GM21619 (cell line): ENCODE measurements at regions not wholly inside any gene's neighbourhood (a gene's known extent, or its start where the extent isn't known, plus 50 kb on each side); places are given as distances from the start of the nearest gene placed in this dataset.

Source experiments
- ATAC-seq: cut with Tn5 transposase; IDR thresholded peaks from one replicate; pipeline ENCODE4 v1.9.1; 2021; ENCODE audit not compliant: unreplicated experiment

GRCh38 chr3:104646196-104646595 is 720.5 kb upstream of the ALCAM start:
- no peak for ATAC-seq

DNA sequence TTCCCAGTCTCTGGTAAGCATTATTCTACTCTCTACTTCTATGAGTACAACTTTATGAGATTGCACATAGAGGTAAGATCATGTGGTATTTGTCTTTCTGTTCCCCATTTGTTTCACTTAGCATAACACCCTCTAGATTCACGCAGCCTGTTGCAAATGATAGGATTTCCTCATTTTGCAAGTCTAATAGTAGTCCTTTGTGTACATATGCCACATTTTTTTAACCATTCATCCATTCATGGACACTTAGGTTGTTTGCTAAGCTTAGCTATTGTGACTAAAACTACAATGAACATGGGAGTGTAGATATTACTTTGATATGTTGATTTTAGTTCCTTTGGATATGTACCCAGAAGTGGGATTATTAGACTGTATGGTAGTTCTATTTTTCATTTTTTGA is 717.9 kb upstream of the ALCAM start:
- no peak for ATAC-seq

GRCh38 chr3:104669083-104669482 is 697.6 kb upstream of the ALCAM start:
- ATAC-seq: no peak

- ATAC-seq: no peak
Observed at GRCh38 chr3:104672331-104672730, 694.4 kb upstream of the ALCAM start.

GRCh38 chr3:104673981-104674380 is 692.7 kb upstream of the ALCAM start:
- no peak for ATAC-seq

DNA sequence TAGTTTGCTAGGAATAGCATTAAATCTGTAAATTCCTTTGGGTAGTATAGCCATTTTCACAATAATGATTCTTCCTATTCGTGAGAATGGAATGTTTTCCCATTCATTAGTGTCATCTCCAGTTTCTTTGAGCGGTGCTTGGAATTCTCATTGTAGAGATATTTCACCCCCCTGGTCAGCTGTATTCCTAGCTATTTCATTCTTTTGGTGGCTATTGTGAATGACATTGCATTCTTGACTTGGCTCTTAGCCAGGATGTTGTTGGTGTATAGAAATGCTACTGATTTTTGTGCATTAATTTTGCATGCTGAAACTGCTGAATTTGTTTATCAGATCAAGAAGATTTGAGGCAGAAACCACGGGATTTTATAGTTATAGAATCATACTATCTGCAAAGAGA is 690.5 kb upstream of the ALCAM start:
- no peak for ATAC-seq

GRCh38 chr3:104677932-104678331 is 688.8 kb upstream of the ALCAM start:
- no peak for ATAC-seq

DNA sequence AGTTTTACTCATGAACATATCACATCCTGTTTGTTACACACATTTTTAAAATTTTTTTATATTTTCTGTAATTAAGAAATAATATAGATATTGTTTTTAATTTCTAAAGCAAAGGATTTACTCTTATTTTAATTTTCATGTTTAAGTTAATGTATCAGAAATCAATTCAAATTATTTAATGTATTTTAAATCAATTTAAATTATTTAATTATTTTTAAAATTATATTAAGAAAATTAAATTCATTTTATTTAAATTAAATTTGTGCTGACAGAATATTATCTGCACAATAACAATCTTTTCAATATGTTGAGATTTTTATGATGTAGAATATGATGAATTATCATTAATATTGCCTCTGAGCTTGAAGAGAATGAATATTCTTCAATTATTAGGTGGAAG is 681.2 kb upstream of the ALCAM start:
- ATAC-seq: no peak

DNA sequence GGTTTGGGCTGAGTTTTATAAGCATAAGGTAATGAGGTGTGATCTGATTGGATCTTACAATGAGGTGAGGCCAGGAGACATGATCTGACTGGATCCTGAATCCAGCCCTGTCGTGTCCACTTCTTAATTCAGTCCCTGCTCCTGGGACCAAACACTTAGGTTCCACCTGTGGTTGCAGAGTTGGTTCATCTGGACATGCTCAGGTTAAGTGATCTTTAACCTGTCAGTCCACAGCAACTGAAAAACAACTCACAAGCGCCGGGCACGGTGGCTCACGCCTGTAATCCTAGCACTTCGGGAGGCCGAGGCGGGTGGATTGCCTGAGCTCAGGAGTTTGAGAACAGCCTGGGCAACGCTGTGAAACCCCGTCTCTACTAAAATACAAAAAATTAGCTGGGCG is 679.3 kb upstream of the ALCAM start:
- no peak for ATAC-seq

GRCh38 chr3:104696470-104696869 is 670.2 kb upstream of the ALCAM start:
- ATAC-seq: no peak

DNA sequence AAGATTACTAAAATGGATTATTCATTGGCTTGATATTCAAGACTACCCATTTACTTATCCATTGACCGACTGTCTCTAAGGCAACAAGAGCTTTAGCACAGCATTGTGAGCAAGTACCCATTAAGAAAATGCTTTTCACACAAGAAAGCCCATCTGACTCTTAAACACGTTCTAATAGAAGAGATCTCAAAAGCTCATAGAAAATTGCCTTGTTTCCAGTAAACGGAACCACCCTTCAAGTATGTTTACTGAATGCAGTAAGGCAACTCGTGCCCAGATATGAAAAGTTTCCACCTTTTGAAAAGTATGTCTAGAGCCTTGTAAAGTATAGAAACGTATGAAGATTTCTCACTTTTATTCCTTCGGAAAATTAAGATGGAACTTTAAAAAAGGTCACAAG is 655.3 kb upstream of the ALCAM start:
- ATAC-seq: no peak

GRCh38 chr3:104715972-104716371 is 650.7 kb upstream of the ALCAM start:
- ATAC-seq: no peak

- no peak for ATAC-seq
Observed at GRCh38 chr3:104717828-104718196, 648.9 kb upstream of the ALCAM start.

DNA sequence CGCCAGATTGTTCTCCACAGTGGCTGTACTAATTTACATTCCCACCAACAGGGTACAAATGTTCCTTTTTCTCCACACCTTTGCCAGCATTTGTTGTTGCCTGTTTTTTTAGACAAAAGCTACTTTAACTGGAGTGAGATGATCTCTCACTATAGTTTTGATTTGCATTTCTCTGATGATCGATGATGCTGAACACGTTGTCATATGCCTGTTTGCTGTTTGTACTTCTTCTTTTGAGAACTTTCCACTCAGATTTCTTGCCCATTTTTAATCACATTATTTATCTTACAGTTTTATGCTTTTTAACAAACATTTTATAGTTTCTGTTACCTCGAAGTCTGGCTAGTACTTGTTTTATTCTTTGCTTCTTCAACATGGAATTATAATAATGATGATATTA is 643.7 kb upstream of the ALCAM start:
- no peak for ATAC-seq

- ATAC-seq: no peak
Observed at GRCh38 chr3:104731074-104731473, 635.6 kb upstream of the ALCAM start.

DNA sequence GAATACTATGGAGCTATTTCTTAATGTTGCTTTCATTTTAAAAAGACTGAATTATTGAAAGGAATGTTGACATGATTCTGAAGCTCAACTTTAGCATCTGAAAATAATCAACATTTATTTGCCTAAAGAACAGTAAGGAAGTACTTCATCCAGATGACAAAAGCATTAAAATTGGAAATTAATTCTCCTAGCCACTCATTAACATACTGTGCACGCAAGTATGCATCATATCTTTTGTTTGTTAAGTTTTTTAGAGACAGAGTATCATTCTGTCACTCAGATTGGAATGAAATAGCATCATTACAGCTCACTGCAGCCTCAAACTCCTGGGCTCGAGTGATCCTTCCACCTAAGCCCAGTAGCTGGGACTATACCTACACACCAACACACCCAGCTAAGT is 632.1 kb upstream of the ALCAM start:
- no peak for ATAC-seq

- no peak for ATAC-seq
Observed at GRCh38 chr3:104735691-104736090, 631.0 kb upstream of the ALCAM start.

GRCh38 chr3:104738271-104738670 is 628.4 kb upstream of the ALCAM start:
- ATAC-seq: no peak

DNA sequence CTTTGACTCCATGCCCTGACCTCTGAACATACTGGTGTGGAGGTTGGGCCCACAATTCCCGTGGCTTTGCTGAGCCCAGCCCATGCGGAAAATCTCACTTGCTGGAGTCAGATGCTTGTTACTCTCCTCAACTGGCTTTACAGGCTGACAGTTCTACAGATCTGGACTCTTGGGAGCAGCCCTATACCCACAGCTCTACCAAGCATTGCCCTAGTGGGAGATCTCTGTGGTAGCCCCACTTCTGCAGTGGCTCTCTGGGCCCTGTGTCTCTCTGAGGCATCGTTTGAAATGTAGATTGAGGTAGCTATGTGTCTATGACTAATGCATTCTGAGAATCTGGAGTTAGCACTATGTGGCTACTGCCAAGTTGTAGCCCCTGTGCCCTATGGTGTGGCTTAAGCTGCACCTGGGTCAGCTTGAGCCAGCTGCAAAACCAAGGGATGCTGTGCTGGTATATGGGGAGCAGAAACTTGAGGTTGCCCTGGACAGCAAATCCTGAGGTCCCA is 625.8 kb upstream of the ALCAM start:
- no peak for ATAC-seq

DNA sequence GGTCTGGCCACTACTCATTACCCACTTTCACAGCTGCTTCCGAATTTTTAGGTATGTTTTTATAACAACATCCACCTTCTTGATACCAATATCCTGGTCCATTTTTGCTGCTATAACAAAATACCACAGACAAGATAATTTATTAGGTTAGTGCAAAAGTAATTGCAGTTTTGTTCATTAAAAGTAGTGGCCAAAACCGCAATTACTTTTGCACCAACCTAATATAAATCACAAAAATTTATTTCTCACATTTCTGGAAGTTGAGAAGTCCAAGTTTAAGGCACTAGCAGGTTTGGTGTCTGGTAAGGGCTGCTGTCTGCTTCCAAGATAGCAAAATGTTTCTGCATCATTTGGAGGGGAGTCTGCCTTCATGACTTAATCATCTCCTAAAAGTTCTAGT is 624.7 kb upstream of the ALCAM start:
- ATAC-seq: no peak

GRCh38 chr3:104745313-104745712 is 621.4 kb upstream of the ALCAM start:
- no peak for ATAC-seq

DNA sequence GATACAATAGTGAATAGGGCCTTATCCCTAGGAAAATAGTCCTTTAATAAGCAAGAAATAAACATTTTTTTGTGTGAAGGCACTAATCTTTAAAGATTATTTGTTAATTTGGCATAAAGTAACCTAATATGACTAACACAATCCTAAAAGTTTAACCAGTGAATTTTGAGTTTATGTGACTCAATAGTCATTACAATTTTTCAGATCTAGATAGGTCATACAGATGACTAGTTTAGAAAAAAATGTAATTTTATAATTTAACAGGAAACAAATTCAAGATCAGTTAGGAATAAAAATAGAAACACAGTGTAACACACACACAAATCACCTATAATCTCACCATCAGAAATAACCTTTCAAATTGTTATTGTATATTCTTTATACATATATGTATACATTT is 620.7 kb upstream of the ALCAM start:
- ATAC-seq: no peak

- ATAC-seq: no peak
Observed at GRCh38 chr3:104750581-104750980, 616.1 kb upstream of the ALCAM start.

DNA sequence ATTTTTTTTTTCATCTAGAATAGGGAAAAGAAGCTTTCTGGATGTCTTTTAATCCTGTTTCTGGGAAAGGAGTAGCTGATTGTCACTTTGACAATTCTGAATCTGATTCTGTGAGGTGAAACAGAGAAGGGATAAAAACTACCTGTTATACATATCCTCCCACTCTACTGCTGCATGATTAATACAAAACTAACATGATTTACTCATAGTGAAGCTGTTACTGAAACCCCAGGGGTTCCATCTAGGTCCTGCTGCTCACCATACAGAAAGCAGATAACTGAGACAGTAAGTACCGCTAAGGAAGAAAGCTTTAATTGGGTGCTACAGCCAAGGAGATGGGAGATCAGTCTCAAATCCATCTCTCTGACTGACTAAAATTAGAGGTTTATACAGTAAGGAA is 610.9 kb upstream of the ALCAM start:
- no peak for ATAC-seq
